ENCODE measurements at regions not wholly inside any gene's neighbourhood (a gene's known extent, or its start where the extent isn't known, plus 50 kb on each side); places are given as distances from the start of the nearest gene placed in this dataset.

DNA sequence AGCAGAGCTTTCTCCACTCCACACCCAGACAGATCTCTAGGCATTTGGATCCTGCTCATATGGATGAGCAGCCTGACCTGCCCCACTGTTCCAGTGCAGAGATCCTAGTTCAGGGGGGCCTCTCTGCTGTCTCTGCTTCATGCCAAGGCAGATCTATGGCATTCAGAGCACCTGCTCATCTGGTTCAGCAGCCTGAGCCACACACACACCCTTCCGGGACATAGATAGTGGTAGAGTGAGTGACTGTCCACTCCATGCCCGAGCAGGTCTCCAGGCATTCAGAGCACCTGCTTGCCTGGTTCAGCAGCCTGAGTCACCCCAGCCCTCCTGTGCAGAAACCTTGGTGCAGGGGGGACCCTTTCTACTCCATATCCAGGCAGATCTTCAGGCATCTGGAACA, 54.3 kb upstream of the ZNF800 start:
- no peak for DNase-seq
- Histone ChIP-seq H4K20me1 (ENCODE audit: control insufficient read depth, insufficient read depth, low read length, poor library complexity, severe bottlenecking) (no peaks in the 10 kb centered on the region), H2AFZ (ENCODE audit: insufficient read depth, low read depth, low read length, poor library complexity, severe bottlenecking) (no peak overlapping the region), H3K27ac (ENCODE audit: low read length in 2 of 2) (no peak overlapping the region), H3K9me3 (ENCODE audit: control extremely low read depth in 1 of 3, control insufficient read depth in 2 of 3, insufficient read depth in 1 of 3, low read length in 2 of 3) (peaks cover 1 to 21% (median 8%) of the 10 kb centered on the region in 3 donors), H3K79me2 (ENCODE audit: control insufficient read depth, insufficient read depth, low read length) (no peaks in the 10 kb centered on the region), H3K4me3 (ENCODE audit: control extremely low read depth in 1 of 5, extremely low read depth in 1 of 5, insufficient read depth in 1 of 5, low read depth in 2 of 5, low read length in 4 of 5) (no peak overlapping the region), H3K9ac (ENCODE audit: low read length) (no peak overlapping the region), H3K4me2 (replicated peaks; ENCODE audit: low read depth, low read length, poor library complexity, severe bottlenecking) (no peak overlapping the region), H3K36me3 (replicated peaks in 1 of 2; ENCODE audit: control extremely low read depth in 1 of 2, control insufficient read depth in 1 of 2, extremely low read depth in 1 of 2, insufficient read depth in 2 of 2, low read length in 1 of 2) (no peaks in the 10 kb centered on the region), H3K27me3 (replicated peaks in 1 of 4; ENCODE audit: control extremely low read depth in 1 of 4, control insufficient read depth in 3 of 4, insufficient read depth in 4 of 4, low read length in 3 of 4) (peaks cover 0 to 20% (median 7%) of the 10 kb centered on the region in 4 experiments), H3K4me1 (ENCODE audit: control insufficient read depth in 2 of 2, insufficient read depth in 2 of 2, low read length in 2 of 2) (peaks cover 0 to 4% of the 10 kb centered on the region in 2 donors)
- ChIA-PET POLR2A (interaction anchor here (0.9 to 1.5 kb wide), 2 partner anchors 55 to 138 kb away, joined by 3 to 7 read pairs; partner anchors contain the start of genes GCC1 and ZNF800), CTCF (interaction anchor here (0.6 to 4.3 kb wide), 33 partner anchors 8 to 763 kb away, joined by 3 to 93 read pairs (median 5); partner anchors contain the start of gene ZNF800)
- H3K4me1 Mint-ChIP-seq, result peaks cover 3% of the 10 kb centered on the region
- no peak overlapping the region for H3K27ac Mint-ChIP-seq
- TF ChIP-seq EZH2 (IDR thresholded peaks at IDR 0.05; ENCODE audit: borderline replicate concordance, insufficient read depth, low read depth, low read length, poor library complexity, severe bottlenecking), result no peak
- TF ChIP-seq, protein P1, sequence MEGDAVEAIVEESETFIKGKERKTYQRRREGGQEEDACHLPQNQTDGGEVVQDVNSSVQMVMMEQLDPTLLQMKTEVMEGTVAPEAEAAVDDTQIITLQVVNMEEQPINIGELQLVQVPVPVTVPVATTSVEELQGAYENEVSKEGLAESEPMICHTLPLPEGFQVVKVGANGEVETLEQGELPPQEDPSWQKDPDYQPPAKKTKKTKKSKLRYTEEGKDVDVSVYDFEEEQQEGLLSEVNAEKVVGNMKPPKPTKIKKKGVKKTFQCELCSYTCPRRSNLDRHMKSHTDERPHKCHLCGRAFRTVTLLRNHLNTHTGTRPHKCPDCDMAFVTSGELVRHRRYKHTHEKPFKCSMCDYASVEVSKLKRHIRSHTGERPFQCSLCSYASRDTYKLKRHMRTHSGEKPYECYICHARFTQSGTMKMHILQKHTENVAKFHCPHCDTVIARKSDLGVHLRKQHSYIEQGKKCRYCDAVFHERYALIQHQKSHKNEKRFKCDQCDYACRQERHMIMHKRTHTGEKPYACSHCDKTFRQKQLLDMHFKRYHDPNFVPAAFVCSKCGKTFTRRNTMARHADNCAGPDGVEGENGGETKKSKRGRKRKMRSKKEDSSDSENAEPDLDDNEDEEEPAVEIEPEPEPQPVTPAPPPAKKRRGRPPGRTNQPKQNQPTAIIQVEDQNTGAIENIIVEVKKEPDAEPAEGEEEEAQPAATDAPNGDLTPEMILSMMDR (IDR thresholded peaks at IDR 0.05), result no peak
- WGBS (ENCODE audit: insufficient coverage), result 100% methylated on average over 1 of the region's 2 CpGs
- no peak overlapping the region for H3K4me3 Mint-ChIP-seq
- no peaks in the 10 kb centered on the region for H3K9me3 Mint-ChIP-seq (ENCODE audit: insufficient read depth)
- ATAC-seq (ENCODE audit: low read depth), result no peak
- intact Hi-C loops (cut with micrococcal nuclease), result loop anchor here (1.0 to 5.0 kb wide), 5 partner anchors 30 to 204 kb away; partner anchors contain the start of gene GRM8
- H3K27me3 Mint-ChIP-seq, result peaks cover 54% of the 10 kb centered on the region

All from B cell (primary cell).